ENCODE measurements at regions not wholly inside any gene's neighbourhood (a gene's known extent, or its start where the extent isn't known, plus 50 kb on each side); places are given as distances from the start of the nearest gene placed in this dataset.

DNA sequence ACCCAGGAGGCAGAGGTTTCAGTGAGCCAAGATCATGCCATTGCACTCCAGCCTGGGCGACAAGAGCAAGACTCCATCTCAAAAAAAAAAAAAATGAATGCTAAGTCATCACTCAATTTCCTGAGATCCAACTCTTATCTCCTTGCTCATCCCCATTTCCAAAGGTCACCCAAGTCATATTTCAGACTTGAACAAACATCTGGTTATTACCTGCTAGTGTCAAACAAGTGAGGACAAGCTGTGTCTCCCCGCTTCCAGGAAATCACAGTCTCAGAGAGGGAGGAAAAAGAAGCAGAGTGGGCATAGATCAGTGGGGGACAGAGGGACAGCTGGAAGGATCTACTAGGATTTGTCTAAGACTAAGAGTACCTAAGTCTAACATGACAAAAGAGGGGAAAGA is 147.5 kb upstream of the FUNDC1 start:
- FAIRE-seq = no peak
- dilution Hi-C loops (cut with MboI; ENCODE audit: extremely low pct_ligation_motif_present, low sequenced_read_pairs) (no loop called here), intact Hi-C loops (cut with micrococcal nuclease) (no loop called here)
- POLR2A ChIA-PET = no interaction called here
- no TSS peak for BruUV-seq (replicated peaks)
- Histone ChIP-seq H2AFZ (ENCODE audit: low read depth, low read length) (no peak overlapping the region), H3K27ac (ENCODE audit: insufficient read depth, low read depth, low read length) (no peak overlapping the region), H3K4me3 (replicated peaks in 1 of 3; ENCODE audit: insufficient read depth in 1 of 3, low read depth in 1 of 3, low read length in 3 of 3) (no peak overlapping the region), H4K20me1 (replicated peaks; ENCODE audit: control insufficient read depth, extremely low read depth, insufficient read depth, low read length) (no peaks in the 10 kb centered on the region), H3K36me3 (ENCODE audit: control insufficient read depth in 2 of 2, extremely low read depth in 1 of 2, insufficient read depth in 2 of 2, low read length in 2 of 2) (no peaks in the 10 kb centered on the region), H3K9me1 (replicated peaks; ENCODE audit: control insufficient read depth, extremely low read depth, insufficient read depth, low read length) (no peaks in the 10 kb centered on the region), H3K4me1 (ENCODE audit: control insufficient read depth, extremely low read depth, insufficient read depth, low read length) (no peaks in the 10 kb centered on the region), H3K27me3 (ENCODE audit: control insufficient read depth in 2 of 2, insufficient read depth in 2 of 2, low read length in 2 of 2) (no peaks in the 10 kb centered on the region), H3K4me2 (ENCODE audit: insufficient read depth, low read length) (no peak overlapping the region), H3K9ac (replicated peaks; ENCODE audit: extremely low read depth, insufficient read depth, low read length) (no peak overlapping the region), H3K9me3 (replicated peaks; ENCODE audit: control insufficient read depth, insufficient read depth, low read length) (no peaks in the 10 kb centered on the region), H3K79me2 (ENCODE audit: control insufficient read depth, insufficient read depth, low read length) (no peaks in the 10 kb centered on the region)
- CTCF ChIA-PET = no interaction called here
- DNase-seq (ENCODE audit: low read depth, low spot score) = no peak
- TF ChIP-seq FOS (IDR thresholded peaks at IDR 0.05; ENCODE audit: borderline replicate concordance, insufficient read depth, low read length) = no peak
- TF ChIP-seq JUN (IDR thresholded peaks at IDR 0.05; ENCODE audit: borderline replicate concordance, insufficient read depth, insufficient read length, low read depth) = no peak
- TF ChIP-seq POLR2AphosphoS5 (IDR thresholded peaks at IDR 0.05; ENCODE audit: insufficient read depth, low read depth, low read length) = no peak
- TF ChIP-seq, protein P1, sequence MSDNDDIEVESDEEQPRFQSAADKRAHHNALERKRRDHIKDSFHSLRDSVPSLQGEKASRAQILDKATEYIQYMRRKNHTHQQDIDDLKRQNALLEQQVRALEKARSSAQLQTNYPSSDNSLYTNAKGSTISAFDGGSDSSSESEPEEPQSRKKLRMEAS (IDR thresholded peaks at IDR 0.05; ENCODE audit: insufficient read depth, insufficient read length) = no peak
- no peak for TF ChIP-seq EZH2 (IDR thresholded peaks at IDR 0.05; ENCODE audit: borderline replicate concordance, low read depth, low read length, severe bottlenecking)
- no peak for TF ChIP-seq MYC (IDR thresholded peaks at IDR 0.05; ENCODE audit: low read depth, low read length)
- no peak for TF ChIP-seq POLR2A (IDR thresholded peaks at IDR 0.05; ENCODE audit: low read depth, low read length)
- TF ChIP-seq, protein P2, sequence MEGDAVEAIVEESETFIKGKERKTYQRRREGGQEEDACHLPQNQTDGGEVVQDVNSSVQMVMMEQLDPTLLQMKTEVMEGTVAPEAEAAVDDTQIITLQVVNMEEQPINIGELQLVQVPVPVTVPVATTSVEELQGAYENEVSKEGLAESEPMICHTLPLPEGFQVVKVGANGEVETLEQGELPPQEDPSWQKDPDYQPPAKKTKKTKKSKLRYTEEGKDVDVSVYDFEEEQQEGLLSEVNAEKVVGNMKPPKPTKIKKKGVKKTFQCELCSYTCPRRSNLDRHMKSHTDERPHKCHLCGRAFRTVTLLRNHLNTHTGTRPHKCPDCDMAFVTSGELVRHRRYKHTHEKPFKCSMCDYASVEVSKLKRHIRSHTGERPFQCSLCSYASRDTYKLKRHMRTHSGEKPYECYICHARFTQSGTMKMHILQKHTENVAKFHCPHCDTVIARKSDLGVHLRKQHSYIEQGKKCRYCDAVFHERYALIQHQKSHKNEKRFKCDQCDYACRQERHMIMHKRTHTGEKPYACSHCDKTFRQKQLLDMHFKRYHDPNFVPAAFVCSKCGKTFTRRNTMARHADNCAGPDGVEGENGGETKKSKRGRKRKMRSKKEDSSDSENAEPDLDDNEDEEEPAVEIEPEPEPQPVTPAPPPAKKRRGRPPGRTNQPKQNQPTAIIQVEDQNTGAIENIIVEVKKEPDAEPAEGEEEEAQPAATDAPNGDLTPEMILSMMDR (IDR thresholded peaks at IDR 0.05; ENCODE audit: extremely low read depth in 1 of 2, insufficient read depth in 1 of 2, low read depth in 1 of 2, low read length in 2 of 2) = no peak
- no peak for TF ChIP-seq GATA2 (IDR thresholded peaks at IDR 0.05; ENCODE audit: insufficient read depth, insufficient read length, low read depth, low read length)
